HepG2 (cell line): ENCODE measurements at regions not wholly inside any gene's neighbourhood (a gene's known extent, or its start where the extent isn't known, plus 50 kb on each side); places are given as distances from the start of the nearest gene placed in this dataset.

Source experiments
- ASH2L ChIP-seq: fragments of 300-600, 200-600 bp; sonication (generic); IDR thresholded peaks from 2 replicates; pipeline ENCODE4 v1.7.0; 2017; ENCODE audit warnings: low read depth, mild to moderate bottlenecking, moderate library complexity, mixed read lengths, low read length; ENCODE audit not compliant: insufficient read length
- BORCS8-MEF2B ChIP-seq: sonication (generic); formaldehyde crosslinking; IDR thresholded peaks from 2 replicates; pipeline ENCODE4 v1.8.0; 2022; ENCODE audit warnings: mild to moderate bottlenecking, missing genetic modification reagents
- CHD2 ChIP-seq: IDR thresholded peaks from 2 replicates; pipeline ENCODE4 v1.6.1; 2011; ENCODE audit warnings: low read depth, low read length, improper control_type of control experiment
- HES4 ChIP-seq: sonication (generic); formaldehyde crosslinking; IDR thresholded peaks from 2 replicates; pipeline ENCODE4 v1.9.0; 2021; ENCODE audit warnings: mild to moderate bottlenecking, missing genetic modification reagents, borderline replicate concordance
- HNF4G ChIP-seq, 2 experiments: sonication (generic) in 1 of 2; formaldehyde crosslinking in 1 of 2; IDR thresholded peaks; 2 replicates each; pipeline versions ENCODE4 v1.4.0 to v1.6.1; 2011 to 2020; ENCODE audit warnings: borderline replicate concordance in 2 of 2, low read depth in 2 of 2, mild to moderate bottlenecking in 2 of 2, low read length in 1 of 2, missing genetic modification reagents in 1 of 2, moderate library complexity in 1 of 2
- NFKB2 ChIP-seq: sonication (generic); formaldehyde crosslinking; IDR thresholded peaks from 2 replicates; pipeline ENCODE4 v1.4.0; 2020; ENCODE audit warnings: missing genetic modification reagents, borderline replicate concordance
- NFKBIZ ChIP-seq: IDR thresholded peaks from 2 replicates; pipeline ENCODE4 v1.6.1; 2018; ENCODE audit warnings: missing genetic modification reagents, missing compliant biosample characterization
- PRMT3 ChIP-seq: sonication (generic); formaldehyde crosslinking; IDR thresholded peaks from 2 replicates; pipeline ENCODE4 v1.8.1; 2022; ENCODE audit warnings: low read depth, mild to moderate bottlenecking, moderate library complexity, missing genetic modification reagents, borderline replicate concordance
- RCOR2 ChIP-seq: IDR thresholded peaks from 2 replicates; pipeline ENCODE4 v1.6.1; 2016; ENCODE audit warnings: missing biosample characterization, missing genetic modification reagents
- SOX6 ChIP-seq, 2 experiments: fragments of 450-650 bp in 1 of 2; sonication (generic) in 1 of 2; formaldehyde crosslinking in 1 of 2; IDR thresholded peaks; 2 replicates each; pipeline versions ENCODE4 v1.4.0 to v1.6.1; 2017 to 2020; ENCODE audit warnings: antibody characterized with exemption in 1 of 2, mild to moderate bottlenecking in 1 of 2, missing genetic modification reagents in 1 of 2
- SUZ12 ChIP-seq: fragments of 150-350 bp; IDR thresholded peaks from 2 replicates; pipeline ENCODE4 v1.6.1; 2014; ENCODE audit warnings: low read depth, low read length
- ZKSCAN1 ChIP-seq: fragments of 150-350 bp; IDR thresholded peaks from 2 replicates; pipeline ENCODE4 v1.6.1; 2014; ENCODE audit warnings: low read length
- ZNF121 ChIP-seq: sonication (generic); formaldehyde crosslinking; IDR thresholded peaks from 2 replicates; pipeline ENCODE4 v1.5.0; 2020; ENCODE audit warnings: mild to moderate bottlenecking, missing genetic modification reagents
- ZNF143 ChIP-seq: sonication (generic); formaldehyde crosslinking; IDR thresholded peaks from 2 replicates; pipeline ENCODE4 v1.4.0; 2020; ENCODE audit warnings: missing genetic modification reagents
- ZNF160 ChIP-seq: sonication (generic); formaldehyde crosslinking; IDR thresholded peaks from 2 replicates; pipeline ENCODE4 v1.8.0; 2022; ENCODE audit warnings: mild to moderate bottlenecking, inconsistent platforms, missing genetic modification reagents
- ZNF205 ChIP-seq: IDR thresholded peaks from 2 replicates; pipeline ENCODE4 v1.6.1; 2018; ENCODE audit warnings: missing biosample characterization, missing genetic modification reagents
- ZNF263 ChIP-seq: sonication (generic); formaldehyde crosslinking; IDR thresholded peaks from 2 replicates; pipeline ENCODE4 v1.4.0; 2020; ENCODE audit warnings: missing genetic modification reagents
- ZNF512 ChIP-seq: sonication (generic); formaldehyde crosslinking; IDR thresholded peaks from 2 replicates; pipeline ENCODE4 v1.4.0; 2020; ENCODE audit warnings: mild to moderate bottlenecking, missing genetic modification reagents
- ZNF737 ChIP-seq: sonication (generic); formaldehyde crosslinking; IDR thresholded peaks from 2 replicates; pipeline ENCODE4 v1.5.0; 2020; ENCODE audit warnings: missing genetic modification reagents, mild to moderate bottlenecking, borderline replicate concordance
- ZNF777 ChIP-seq: sonication (generic); formaldehyde crosslinking; IDR thresholded peaks from 2 replicates; pipeline ENCODE4 v1.4.0; 2020; ENCODE audit warnings: missing genetic modification reagents
- ZNF788 ChIP-seq: sonication (generic); formaldehyde crosslinking; IDR thresholded peaks from 2 replicates; pipeline ENCODE4 v1.5.0; 2020; ENCODE audit warnings: mild to moderate bottlenecking, missing genetic modification reagents, borderline replicate concordance
- TF ChIP-seq, protein P1 (sequence below), 2 experiments: sonication (generic) in 1 of 2; formaldehyde crosslinking in 1 of 2; IDR thresholded peaks; 2 replicates each; pipeline versions ENCODE4 v1.6.1 to v1.9.0; 2014 to 2022; ENCODE audit warnings: antibody characterized with exemption in 1 of 2, borderline replicate concordance in 1 of 2, inconsistent platforms in 1 of 2, low read depth in 1 of 2, missing genetic modification reagents in 1 of 2
- TF ChIP-seq, protein P2 (sequence below): sonication (generic); formaldehyde crosslinking; IDR thresholded peaks from 2 replicates; pipeline ENCODE4 v1.5.1; 2020; ENCODE audit warnings: mild to moderate bottlenecking, missing genetic modification reagents, borderline replicate concordance

DNA sequence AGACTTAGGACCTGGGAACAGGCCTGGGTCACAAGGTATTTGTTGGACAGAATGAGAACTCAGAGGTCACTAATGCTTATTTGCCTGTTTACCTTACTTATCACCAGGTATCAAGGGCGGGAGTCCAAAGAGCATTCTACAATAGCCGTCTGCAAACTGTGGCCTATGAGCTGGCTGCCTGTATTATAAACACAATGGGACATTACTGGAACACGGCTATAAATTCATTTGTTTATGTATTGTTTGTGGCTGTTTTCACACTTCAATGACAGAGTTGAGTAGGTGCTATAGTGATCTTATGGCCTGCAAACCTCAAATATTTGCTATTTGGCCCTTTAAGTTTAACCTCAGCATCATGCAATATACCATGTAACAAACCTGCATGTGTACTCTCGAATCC, 76.6 kb upstream of the ASTN2 start (continued):
- no peak for TF ChIP-seq NFKB2 (CRISPR knock-in tag)
- peak; percentile 59 for TF ChIP-seq ASH2L
- TF ChIP-seq ZNF777: no peak
- TF ChIP-seq, protein P1, sequence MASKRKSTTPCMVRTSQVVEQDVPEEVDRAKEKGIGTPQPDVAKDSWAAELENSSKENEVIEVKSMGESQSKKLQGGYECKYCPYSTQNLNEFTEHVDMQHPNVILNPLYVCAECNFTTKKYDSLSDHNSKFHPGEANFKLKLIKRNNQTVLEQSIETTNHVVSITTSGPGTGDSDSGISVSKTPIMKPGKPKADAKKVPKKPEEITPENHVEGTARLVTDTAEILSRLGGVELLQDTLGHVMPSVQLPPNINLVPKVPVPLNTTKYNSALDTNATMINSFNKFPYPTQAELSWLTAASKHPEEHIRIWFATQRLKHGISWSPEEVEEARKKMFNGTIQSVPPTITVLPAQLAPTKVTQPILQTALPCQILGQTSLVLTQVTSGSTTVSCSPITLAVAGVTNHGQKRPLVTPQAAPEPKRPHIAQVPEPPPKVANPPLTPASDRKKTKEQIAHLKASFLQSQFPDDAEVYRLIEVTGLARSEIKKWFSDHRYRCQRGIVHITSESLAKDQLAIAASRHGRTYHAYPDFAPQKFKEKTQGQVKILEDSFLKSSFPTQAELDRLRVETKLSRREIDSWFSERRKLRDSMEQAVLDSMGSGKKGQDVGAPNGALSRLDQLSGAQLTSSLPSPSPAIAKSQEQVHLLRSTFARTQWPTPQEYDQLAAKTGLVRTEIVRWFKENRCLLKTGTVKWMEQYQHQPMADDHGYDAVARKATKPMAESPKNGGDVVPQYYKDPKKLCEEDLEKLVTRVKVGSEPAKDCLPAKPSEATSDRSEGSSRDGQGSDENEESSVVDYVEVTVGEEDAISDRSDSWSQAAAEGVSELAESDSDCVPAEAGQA (IDR thresholded peaks at IDR 0.05; ENCODE audit: low read depth): no peak
- TF ChIP-seq, protein P1 (CRISPR knock-in tag; IDR thresholded peaks at IDR 0.05; ENCODE audit: borderline replicate concordance): no peak
- TF ChIP-seq PRMT3: no peak
- TF ChIP-seq SUZ12: no peak
- TF ChIP-seq NFKBIZ (CRISPR knock-in tag): peak; percentile 30; the same call in 1 of the 2 replicates
- TF ChIP-seq ZNF512: no peak
- TF ChIP-seq BORCS8-MEF2B (CRISPR knock-in tag): no peak
- no peak; the same call in 1 of the 2 replicates for TF ChIP-seq ZNF788 (CRISPR knock-in tag)
- TF ChIP-seq ZKSCAN1: no peak
- TF ChIP-seq, protein P2, sequence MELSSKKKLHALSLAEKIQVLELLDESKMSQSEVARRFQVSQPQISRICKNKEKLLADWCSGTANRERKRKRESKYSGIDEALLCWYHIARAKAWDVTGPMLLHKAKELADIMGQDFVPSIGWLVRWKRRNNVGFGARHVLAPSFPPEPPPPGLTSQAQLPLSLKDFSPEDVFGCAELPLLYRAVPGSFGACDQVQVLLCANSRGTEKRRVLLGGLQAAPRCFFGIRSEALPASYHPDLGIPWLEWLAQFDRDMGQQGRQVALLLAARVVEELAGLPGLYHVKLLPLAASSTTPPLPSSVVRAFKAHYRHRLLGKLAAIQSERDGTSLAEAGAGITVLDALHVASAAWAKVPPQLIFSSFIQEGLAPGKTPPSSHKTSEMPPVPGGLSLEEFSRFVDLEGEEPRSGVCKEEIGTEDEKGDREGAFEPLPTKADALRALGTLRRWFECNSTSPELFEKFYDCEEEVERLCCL (CRISPR knock-in tag): no peak
- TF ChIP-seq HNF4G (IDR thresholded peaks at IDR 0.05; ENCODE audit: borderline replicate concordance, low read depth, low read length): peak; percentile 95
- TF ChIP-seq HNF4G (CRISPR knock-in tag; IDR thresholded peaks at IDR 0.05; ENCODE audit: borderline replicate concordance, low read depth): peak; percentile 92; the same call in 1 of the 2 replicates
- no peak for TF ChIP-seq ZNF121
- no peak for TF ChIP-seq SOX6 (IDR thresholded peaks at IDR 0.05)
- TF ChIP-seq SOX6 (CRISPR knock-in tag; IDR thresholded peaks at IDR 0.05): peak; percentile 99
- no peak for TF ChIP-seq ZNF737
- TF ChIP-seq ZNF263 (CRISPR knock-in tag): no peak
- TF ChIP-seq ZNF143: no peak
- TF ChIP-seq HES4: no peak
- TF ChIP-seq ZNF160 (CRISPR knock-in tag): no peak
- TF ChIP-seq RCOR2: no peak
- no peak for TF ChIP-seq ZNF205 (CRISPR knock-in tag)
- no peak for TF ChIP-seq CHD2
